ENCODE measurements at regions not wholly inside any gene's neighbourhood (a gene's known extent, or its start where the extent isn't known, plus 50 kb on each side); places are given as distances from the start of the nearest gene placed in this dataset.

- Histone ChIP-seq H3K4me1 (no peaks in the 10 kb centered on the region), H3K27ac (no peak overlapping the region), H3K4me3 (no peak overlapping the region), H3K27me3 (no peaks in the 10 kb centered on the region), H3K9me3 (no peaks in the 10 kb centered on the region), H3K36me3 (no peaks in the 10 kb centered on the region)
- no peak for TF ChIP-seq POLR2AphosphoS5 (IDR thresholded peaks at IDR 0.05)
- TF ChIP-seq, protein P1, sequence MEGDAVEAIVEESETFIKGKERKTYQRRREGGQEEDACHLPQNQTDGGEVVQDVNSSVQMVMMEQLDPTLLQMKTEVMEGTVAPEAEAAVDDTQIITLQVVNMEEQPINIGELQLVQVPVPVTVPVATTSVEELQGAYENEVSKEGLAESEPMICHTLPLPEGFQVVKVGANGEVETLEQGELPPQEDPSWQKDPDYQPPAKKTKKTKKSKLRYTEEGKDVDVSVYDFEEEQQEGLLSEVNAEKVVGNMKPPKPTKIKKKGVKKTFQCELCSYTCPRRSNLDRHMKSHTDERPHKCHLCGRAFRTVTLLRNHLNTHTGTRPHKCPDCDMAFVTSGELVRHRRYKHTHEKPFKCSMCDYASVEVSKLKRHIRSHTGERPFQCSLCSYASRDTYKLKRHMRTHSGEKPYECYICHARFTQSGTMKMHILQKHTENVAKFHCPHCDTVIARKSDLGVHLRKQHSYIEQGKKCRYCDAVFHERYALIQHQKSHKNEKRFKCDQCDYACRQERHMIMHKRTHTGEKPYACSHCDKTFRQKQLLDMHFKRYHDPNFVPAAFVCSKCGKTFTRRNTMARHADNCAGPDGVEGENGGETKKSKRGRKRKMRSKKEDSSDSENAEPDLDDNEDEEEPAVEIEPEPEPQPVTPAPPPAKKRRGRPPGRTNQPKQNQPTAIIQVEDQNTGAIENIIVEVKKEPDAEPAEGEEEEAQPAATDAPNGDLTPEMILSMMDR (IDR thresholded peaks at IDR 0.05), result no peak
- no peak for TF ChIP-seq POLR2A (IDR thresholded peaks at IDR 0.05)
- no peak for DNase-seq (ENCODE audit: low spot score in 2 of 2)
- intact Hi-C loops (cut with DNase I; ENCODE audit: low total_unique reads), result no loop called here
Observed at GRCh38 chr2:126342457-126342856, 313.5 kb upstream of the GYPC start.

DNA sequence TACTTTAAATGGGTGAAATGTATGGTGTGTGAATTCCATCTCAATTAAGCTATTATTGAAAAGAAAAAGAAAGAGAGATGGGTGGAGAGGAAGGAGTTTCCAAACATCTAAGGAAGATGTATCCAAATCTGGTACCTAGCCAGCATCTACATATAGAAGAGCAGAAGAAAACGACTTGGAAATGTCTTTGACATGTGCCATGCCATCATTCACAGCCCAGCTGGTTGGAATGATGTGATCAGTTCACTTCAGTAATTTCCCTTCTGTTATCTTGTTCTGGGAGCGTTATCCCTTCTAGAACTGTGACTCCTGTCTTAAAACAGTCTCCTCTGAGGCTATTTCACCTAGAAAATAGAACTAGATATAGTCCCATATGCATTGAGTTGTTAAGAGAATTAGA is 312.8 kb upstream of the GYPC start:
- Histone ChIP-seq H3K4me1 (no peaks in the 10 kb centered on the region), H3K9me3 (no peaks in the 10 kb centered on the region), H3K27ac (no peak overlapping the region), H3K36me3 (no peaks in the 10 kb centered on the region), H3K27me3 (no peaks in the 10 kb centered on the region), H3K4me3 (no peak overlapping the region)
- intact Hi-C loops (cut with DNase I; ENCODE audit: low total_unique reads), result no loop called here
- TF ChIP-seq POLR2A (IDR thresholded peaks at IDR 0.05), result no peak
- TF ChIP-seq, protein P1 (IDR thresholded peaks at IDR 0.05), result no peak
- TF ChIP-seq POLR2AphosphoS5 (IDR thresholded peaks at IDR 0.05), result no peak
- DNase-seq (ENCODE audit: low spot score in 2 of 2), result no peak

DNA sequence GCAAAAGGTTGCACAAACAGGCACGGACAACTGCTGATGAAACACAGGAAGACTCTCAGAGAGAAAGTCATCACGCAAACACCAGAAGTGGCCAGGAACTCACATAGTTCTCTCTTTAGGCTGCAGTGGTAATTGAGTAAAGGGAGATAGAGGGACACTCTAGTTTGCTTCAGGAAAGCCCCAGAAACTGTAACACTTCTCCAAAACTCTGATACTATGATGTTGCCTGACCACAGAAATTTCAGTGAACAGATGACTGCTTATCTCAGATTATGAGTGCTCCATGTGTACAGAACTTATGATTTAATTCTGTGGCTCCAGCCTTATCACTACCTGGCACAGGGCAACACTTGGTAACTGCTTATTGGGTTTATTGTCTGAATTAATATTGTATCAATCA is 311.5 kb upstream of the GYPC start:
- no peak for TF ChIP-seq POLR2AphosphoS5 (IDR thresholded peaks at IDR 0.05)
- TF ChIP-seq POLR2A (IDR thresholded peaks at IDR 0.05), result no peak
- TF ChIP-seq, protein P1 (IDR thresholded peaks at IDR 0.05), result no peak
- Histone ChIP-seq H3K27me3 (no peaks in the 10 kb centered on the region), H3K36me3 (no peaks in the 10 kb centered on the region), H3K27ac (no peak overlapping the region), H3K4me1 (no peaks in the 10 kb centered on the region), H3K4me3 (no peak overlapping the region), H3K9me3 (no peaks in the 10 kb centered on the region)
- intact Hi-C loops (cut with DNase I; ENCODE audit: low total_unique reads), result no loop called here
- DNase-seq (ENCODE audit: low spot score in 2 of 2), result no peak

- Histone ChIP-seq H3K27ac (no peak overlapping the region), H3K36me3 (no peaks in the 10 kb centered on the region), H3K27me3 (no peaks in the 10 kb centered on the region), H3K4me3 (no peak overlapping the region), H3K4me1 (no peaks in the 10 kb centered on the region), H3K9me3 (no peaks in the 10 kb centered on the region)
- no peak for DNase-seq (ENCODE audit: low spot score in 2 of 2)
- intact Hi-C loops (cut with DNase I; ENCODE audit: low total_unique reads), result no loop called here
- TF ChIP-seq, protein P1 (IDR thresholded peaks at IDR 0.05), result no peak
- TF ChIP-seq POLR2A (IDR thresholded peaks at IDR 0.05) (no peak), POLR2AphosphoS5 (IDR thresholded peaks at IDR 0.05) (no peak)
Observed at GRCh38 chr2:126345691-126346090, 310.3 kb upstream of the GYPC start.

- no peak overlapping the region for H3K27ac ChIP-seq
- H3K27me3 ChIP-seq, result no peaks in the 10 kb centered on the region
- H3K4me1 ChIP-seq, result no peaks in the 10 kb centered on the region
- TF ChIP-seq POLR2A (IDR thresholded peaks at IDR 0.05) (no peak), POLR2AphosphoS5 (IDR thresholded peaks at IDR 0.05) (no peak)
- TF ChIP-seq, protein P1 (IDR thresholded peaks at IDR 0.05), result no peak
- intact Hi-C loops (cut with DNase I; ENCODE audit: low total_unique reads), result no loop called here
- H3K36me3 ChIP-seq, result no peaks in the 10 kb centered on the region
- DNase-seq (ENCODE audit: low spot score in 2 of 2), result no peak
- H3K9me3 ChIP-seq, result no peaks in the 10 kb centered on the region
- no peak overlapping the region for H3K4me3 ChIP-seq
Observed at GRCh38 chr2:126356631-126357030, 299.3 kb upstream of the GYPC start.
